Trophoblast cell (in vitro differentiated cells and primary cell): ENCODE measurements at regions not wholly inside any gene's neighbourhood (a gene's known extent, or its start where the extent isn't known, plus 50 kb on each side); places are given as distances from the start of the nearest gene placed in this dataset.

Experiments
- DNase-seq, 2 donors: peaks; one replicate each; pipeline ENCODE4 v3.0.0-alpha.2; 2016
- H2AFZ ChIP-seq: 2 replicates; pipeline ENCODE4 v1.6.1; 2013; ENCODE audit warnings: low read length, moderate library complexity, mild to moderate bottlenecking; ENCODE audit not compliant: insufficient read depth, poor library complexity
- H2AK5ac ChIP-seq: 2 replicates; pipeline ENCODE4 v1.6.1; 2013; ENCODE audit warnings: mild to moderate bottlenecking, low read length
- H2BK120ac ChIP-seq: 2 replicates; pipeline ENCODE4 v1.6.1; 2013; ENCODE audit warnings: low read length, mild to moderate bottlenecking, moderate library complexity; ENCODE audit not compliant: insufficient read depth, poor library complexity
- H2BK12ac ChIP-seq: 2 replicates; pipeline ENCODE4 v1.6.1; 2013; ENCODE audit warnings: mild to moderate bottlenecking, low read length, moderate library complexity
- H2BK5ac ChIP-seq: 2 replicates; pipeline ENCODE4 v1.6.1; 2013; ENCODE audit warnings: low read length, low read depth, moderate library complexity, mild to moderate bottlenecking; ENCODE audit not compliant: poor library complexity
- H3K14ac ChIP-seq: 2 replicates; pipeline ENCODE4 v1.6.1; 2013; ENCODE audit warnings: mild to moderate bottlenecking, low read length
- H3K18ac ChIP-seq: 2 replicates; pipeline ENCODE4 v1.6.1; 2013; ENCODE audit warnings: mild to moderate bottlenecking, low read length
- H3K23ac ChIP-seq: 2 replicates; pipeline ENCODE4 v1.6.1; 2013; ENCODE audit warnings: low read length
- H3K27ac ChIP-seq: 2 replicates; pipeline ENCODE4 v1.5.1; 2013; ENCODE audit warnings: low read depth, mild to moderate bottlenecking, inconsistent platforms, low read length, moderate library complexity
- H3K27me3 ChIP-seq: 2 replicates; pipeline ENCODE4 v1.6.1; 2013; ENCODE audit warnings: inconsistent platforms, mild to moderate bottlenecking, low read length, moderate library complexity; ENCODE audit not compliant: insufficient read depth
- H3K36me3 ChIP-seq, 2 experiments: 1 replicate in 1 of 2; 2 replicates in 1 of 2; pipeline ENCODE4 v1.6.1; 2013; ENCODE audit warnings: low read length in 2 of 2, mild to moderate bottlenecking in 2 of 2, moderate library complexity in 1 of 2; ENCODE audit not compliant: insufficient read depth in 2 of 2, control insufficient read depth in 1 of 2
- H3K4ac ChIP-seq: 2 replicates; pipeline ENCODE4 v1.6.1; 2013; ENCODE audit warnings: low read depth, mild to moderate bottlenecking, low read length, moderate library complexity
- H3K4me1 ChIP-seq, 2 experiments: 1 replicate in 1 of 2; 2 replicates in 1 of 2; pipeline ENCODE4 v1.6.1; 2013; ENCODE audit warnings: low read length in 2 of 2, mild to moderate bottlenecking in 2 of 2, moderate library complexity in 1 of 2; ENCODE audit not compliant: insufficient read depth in 2 of 2, control insufficient read depth in 1 of 2
- H3K4me2 ChIP-seq: 2 replicates; pipeline ENCODE4 v1.6.1; 2013; ENCODE audit warnings: inconsistent platforms, mild to moderate bottlenecking, low read length, moderate library complexity
- H3K4me3 ChIP-seq: 2 replicates; pipeline ENCODE4 v1.5.1; 2013; ENCODE audit warnings: mild to moderate bottlenecking, low read depth, low read length, inconsistent platforms
- H3K79me1 ChIP-seq: one replicate; pipeline ENCODE4 v1.6.1; 2013; ENCODE audit warnings: low read length
- H3K79me2 ChIP-seq: 2 replicates; pipeline ENCODE4 v1.6.1; 2013; ENCODE audit warnings: low read length, mild to moderate bottlenecking; ENCODE audit not compliant: control insufficient read depth, insufficient read depth, poor library complexity
- H3K9ac ChIP-seq: 2 replicates; pipeline ENCODE4 v1.6.1; 2013; ENCODE audit warnings: mild to moderate bottlenecking, low read length
- H3K9me3 ChIP-seq: 2 replicates; pipeline ENCODE4 v1.6.1; 2013; ENCODE audit warnings: low read depth, mild to moderate bottlenecking, control low read depth, inconsistent platforms, low read length; ENCODE audit not compliant: insufficient read depth
- H4K12ac ChIP-seq: 2 replicates; pipeline ENCODE4 v1.6.1; 2013; ENCODE audit warnings: low read depth, mild to moderate bottlenecking, low read length, moderate library complexity
- H4K8ac ChIP-seq: 2 replicates; pipeline ENCODE4 v1.6.1; 2013; ENCODE audit warnings: low read depth, mild to moderate bottlenecking, low read length, moderate library complexity
- H4K91ac ChIP-seq: one replicate; pipeline ENCODE4 v1.6.1; 2013; ENCODE audit warnings: low read depth, mild to moderate bottlenecking, low read length, moderate library complexity
- WGBS: extraction: QIAGEN DNeasy Blood & Tissue Kit; methylation state at CpG from one replicate; pipeline ENCODE4 v1.1.7; 2013; ENCODE audit warnings: missing lambda C conversion rate; ENCODE audit not compliant: insufficient read length, insufficient coverage; ENCODE audit errors: extremely low coverage; 5-methylcytosine and 5-hydroxymethylcytosine counted together

DNA sequence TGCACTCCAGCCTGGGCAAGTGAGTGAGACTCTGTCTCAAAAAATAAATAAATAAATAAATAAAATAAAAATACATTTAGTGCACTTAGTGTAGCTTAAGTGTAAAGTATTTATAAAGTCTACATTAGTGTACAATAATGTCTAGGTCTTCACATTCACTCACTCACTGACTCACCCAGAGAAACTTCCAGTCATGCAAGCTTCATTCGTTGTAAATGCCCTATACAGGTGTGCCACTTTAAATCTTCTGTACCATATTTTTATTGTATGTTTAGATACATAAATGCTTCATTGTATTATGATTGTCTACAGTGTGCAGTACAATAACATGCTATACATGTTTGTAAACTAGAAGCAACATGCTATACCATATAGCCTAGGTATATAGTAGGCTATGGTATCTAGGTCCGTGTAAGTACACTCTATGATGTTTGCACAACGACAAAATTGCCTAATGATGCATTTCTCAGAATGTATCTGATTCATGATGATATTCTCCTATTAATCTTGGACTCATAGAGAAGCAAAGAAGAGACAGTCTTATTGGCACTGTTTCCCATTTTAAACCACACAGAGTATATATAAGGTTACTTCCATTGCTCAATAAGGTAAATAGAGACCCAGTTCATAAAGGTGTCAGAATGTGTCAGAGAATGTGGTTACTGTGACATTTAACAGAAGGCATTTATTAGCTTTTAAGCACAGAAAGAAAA, 1314.9 kb downstream of the CDH11 start:
- H2AFZ ChIP-seq: no peak overlapping the region
- no peak overlapping the region for H3K4ac ChIP-seq
- DNase-seq: no peak
- H4K8ac ChIP-seq: no peak overlapping the region
- H4K91ac ChIP-seq: no peak overlapping the region
- H3K9me3 ChIP-seq: no peaks in the 10 kb centered on the region
- H2BK120ac ChIP-seq: no peak overlapping the region
- H2BK5ac ChIP-seq: no peak overlapping the region
- H3K4me1 ChIP-seq: no peaks in the 10 kb centered on the region
- H4K12ac ChIP-seq: no peak overlapping the region
- H3K27me3 ChIP-seq: no peaks in the 10 kb centered on the region
- no peak overlapping the region for H3K23ac ChIP-seq
- H3K4me3 ChIP-seq: no peak overlapping the region
- no peaks in the 10 kb centered on the region for H3K79me2 ChIP-seq
- no CpG with 5 or more reads among the region's 3 CpGs for WGBS
- no peak overlapping the region for H2BK12ac ChIP-seq
- no peak overlapping the region for H3K14ac ChIP-seq
- H3K4me2 ChIP-seq: no peak overlapping the region
- H3K18ac ChIP-seq: no peak overlapping the region
- H3K27ac ChIP-seq: no peak overlapping the region
- no peak overlapping the region for H3K9ac ChIP-seq
- no peaks in the 10 kb centered on the region for H3K36me3 ChIP-seq
- no peaks in the 10 kb centered on the region for H3K79me1 ChIP-seq
- H2AK5ac ChIP-seq: no peak overlapping the region

DNA sequence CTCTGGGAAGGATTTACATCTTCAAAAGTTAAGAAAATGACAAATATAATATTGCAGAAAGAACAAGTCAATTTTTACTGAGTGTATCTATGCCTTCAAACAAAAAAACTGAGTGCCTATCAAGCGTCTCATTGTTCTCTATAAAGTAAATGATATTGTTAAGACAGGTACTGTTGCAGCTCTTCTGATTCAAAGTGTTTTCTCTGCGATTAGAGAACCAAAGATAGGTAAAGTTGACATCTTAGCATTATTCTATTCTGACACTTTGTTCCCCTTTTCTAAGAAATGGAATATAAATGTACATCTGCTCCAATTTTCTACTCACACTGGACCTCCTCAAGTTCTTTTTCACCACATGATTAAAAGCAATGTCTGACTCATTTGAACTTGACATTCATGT, 1317.7 kb downstream of the CDH11 start:
- no peak for DNase-seq
- Histone ChIP-seq H2BK120ac (no peak overlapping the region), H2AK5ac (no peak overlapping the region), H3K4ac (no peak overlapping the region), H3K9me3 (no peaks in the 10 kb centered on the region), H3K79me1 (no peaks in the 10 kb centered on the region), H3K79me2 (no peaks in the 10 kb centered on the region), H2BK12ac (no peak overlapping the region), H4K12ac (no peak overlapping the region), H3K4me2 (no peak overlapping the region), H3K27me3 (no peaks in the 10 kb centered on the region), H4K8ac (no peak overlapping the region), H2AFZ (no peak overlapping the region), H3K23ac (no peak overlapping the region), H3K27ac (no peak overlapping the region), H2BK5ac (no peak overlapping the region), H3K4me3 (no peak overlapping the region), H4K91ac (no peak overlapping the region), H3K9ac (no peak overlapping the region), H3K18ac (no peak overlapping the region), H3K4me1 (no peaks in the 10 kb centered on the region), H3K14ac (no peak overlapping the region), H3K36me3 (no peaks in the 10 kb centered on the region)
- WGBS: no CpG with 5 or more reads among the region's 2 CpGs

DNA sequence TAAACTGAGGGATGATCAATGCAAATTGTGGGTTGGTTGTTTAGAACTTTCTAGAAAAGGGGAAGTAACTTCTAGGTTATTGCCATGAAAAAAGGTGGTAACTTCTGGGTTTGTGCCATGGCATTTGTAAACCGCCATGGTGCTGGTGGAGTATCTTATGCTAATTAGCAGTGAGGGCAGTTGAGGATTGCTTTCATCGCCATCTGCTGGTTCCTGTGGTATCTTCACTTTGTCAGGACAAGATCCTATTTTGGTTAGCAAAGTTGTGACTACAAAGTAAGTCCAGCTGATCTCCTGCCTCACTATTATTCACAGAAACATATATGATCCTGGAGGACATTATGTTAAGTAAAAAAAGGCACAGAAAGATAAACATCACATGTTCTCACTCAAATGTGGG, 1332.3 kb downstream of the CDH11 start:
- Histone ChIP-seq H2BK5ac (no peak overlapping the region), H2BK120ac (no peak overlapping the region), H3K14ac (no peak overlapping the region), H4K12ac (no peak overlapping the region), H3K36me3 (no peaks in the 10 kb centered on the region), H3K23ac (no peak overlapping the region), H3K4ac (no peak overlapping the region), H3K27me3 (no peaks in the 10 kb centered on the region), H3K27ac (no peak overlapping the region), H3K9ac (no peak overlapping the region), H3K4me1 (no peaks in the 10 kb centered on the region), H3K18ac (no peak overlapping the region), H2AK5ac (no peak overlapping the region), H4K91ac (no peak overlapping the region), H2BK12ac (no peak overlapping the region), H3K79me1 (no peaks in the 10 kb centered on the region), H3K79me2 (no peaks in the 10 kb centered on the region), H3K4me2 (no peak overlapping the region), H3K9me3 (peaks cover 4% of the 10 kb centered on the region), H2AFZ (no peak overlapping the region), H3K4me3 (no peak overlapping the region), H4K8ac (no peak overlapping the region)
- DNase-seq: no peak
- WGBS: no CpG with 5 or more reads among the region's 2 CpGs

DNA sequence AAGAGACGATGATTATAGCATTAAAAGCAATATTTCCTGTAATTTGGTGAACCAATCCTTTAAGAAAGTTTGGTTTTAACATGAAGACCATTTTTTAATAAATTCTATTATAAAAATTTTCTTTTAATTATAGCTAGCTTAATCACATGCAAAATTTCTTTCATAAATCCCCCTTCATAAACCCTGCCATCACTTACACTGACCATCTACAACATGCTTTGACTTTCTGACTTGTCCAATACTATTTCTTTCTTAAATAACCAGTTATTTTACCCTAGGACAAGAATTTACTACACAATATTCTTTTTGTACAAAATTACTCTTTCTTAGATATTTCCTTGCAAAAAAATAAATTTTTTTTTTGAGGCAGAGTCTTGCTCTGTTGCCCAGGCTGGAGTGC, 1334.8 kb downstream of the CDH11 start:
- H3K4me1 ChIP-seq: no peaks in the 10 kb centered on the region
- WGBS: no CpG with 5 or more reads among the region's 1 CpG
- no peak overlapping the region for H3K27ac ChIP-seq

More for the DNA sequence above, 1334.8 kb downstream of the CDH11 start:
- H3K4ac ChIP-seq: no peak overlapping the region
- H3K4me2 ChIP-seq: no peak overlapping the region
- no peak overlapping the region for H3K9ac ChIP-seq
- H3K14ac ChIP-seq: no peak overlapping the region
- no peaks in the 10 kb centered on the region for H3K79me1 ChIP-seq
- H3K79me2 ChIP-seq: no peaks in the 10 kb centered on the region
- no peak overlapping the region for H2BK5ac ChIP-seq
- H3K18ac ChIP-seq: no peak overlapping the region
- H2BK12ac ChIP-seq: no peak overlapping the region
- peaks cover 4% of the 10 kb centered on the region for H3K9me3 ChIP-seq
- DNase-seq: no peak
- H2AK5ac ChIP-seq: no peak overlapping the region
- no peak overlapping the region for H3K4me3 ChIP-seq
- H4K12ac ChIP-seq: no peak overlapping the region
- H3K36me3 ChIP-seq: no peaks in the 10 kb centered on the region
- H2BK120ac ChIP-seq: no peak overlapping the region
- no peak overlapping the region for H4K8ac ChIP-seq
- no peak overlapping the region for H2AFZ ChIP-seq
- no peak overlapping the region for H4K91ac ChIP-seq
- no peak overlapping the region for H3K23ac ChIP-seq
- H3K27me3 ChIP-seq: no peaks in the 10 kb centered on the region
